ENCODE measurements at regions not wholly inside any gene's neighbourhood (a gene's known extent, or its start where the extent isn't known, plus 50 kb on each side); places are given as distances from the start of the nearest gene placed in this dataset.

DNA sequence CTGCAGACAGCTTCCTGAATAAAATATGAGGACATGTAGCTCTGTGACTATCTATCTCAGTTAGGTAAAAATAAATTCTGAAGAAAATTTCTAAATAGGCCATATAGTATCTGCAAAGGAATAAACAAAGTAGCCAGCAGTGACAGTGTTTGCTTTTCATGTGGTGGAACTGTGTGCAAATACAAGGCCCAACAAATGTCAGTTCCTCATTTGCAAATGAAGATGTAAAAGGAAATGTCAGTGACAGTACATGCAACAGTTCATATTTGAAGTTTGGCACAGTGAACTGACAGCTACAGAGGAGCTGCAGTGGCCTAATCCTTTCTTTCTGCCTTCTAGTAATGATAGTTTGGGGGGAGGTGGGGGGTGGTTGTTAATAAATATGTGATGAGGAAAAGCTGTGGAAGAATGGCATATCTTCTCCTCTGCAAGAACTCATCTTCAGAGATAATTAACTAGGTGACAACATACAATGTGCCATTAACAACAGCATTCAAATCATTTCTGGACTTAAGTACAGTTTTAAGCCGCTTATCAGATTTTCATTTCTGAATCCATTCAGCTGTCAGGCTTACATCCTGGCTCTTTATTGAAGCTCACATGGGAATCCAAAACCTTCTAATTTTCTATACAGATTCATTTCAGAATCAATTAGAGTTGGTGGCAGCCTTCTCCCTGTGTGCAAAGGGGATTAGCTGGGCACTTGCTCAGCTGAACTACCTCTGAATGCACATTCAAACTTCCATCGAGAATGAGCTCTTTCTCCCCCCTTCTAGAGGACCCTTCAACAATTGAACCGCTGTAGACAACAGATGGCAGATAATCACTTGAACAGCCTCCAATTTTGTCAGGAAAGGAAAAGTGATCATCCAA lies 1059.0 kb upstream of the EPHA7 start:
- TF ChIP-seq CTCF (IDR thresholded peaks at IDR 0.05; ENCODE audit: poor library complexity) (no peak), EZH2 (IDR thresholded peaks at IDR 0.05; ENCODE audit: borderline replicate concordance) (no peak), EZH2phosphoT487 (IDR thresholded peaks at IDR 0.05; ENCODE audit: low read depth, severe bottlenecking, unreplicated experiment) (no peak)
